ENCODE measurements at regions not wholly inside any gene's neighbourhood (a gene's known extent, or its start where the extent isn't known, plus 50 kb on each side); places are given as distances from the start of the nearest gene placed in this dataset.

GRCh38 chr14:34113991-34114390 is 163.1 kb upstream of the EGLN3 start:
- no peak for TF ChIP-seq CTCF (IDR thresholded peaks at IDR 0.05)
- no peak for TF ChIP-seq POLR2A (IDR thresholded peaks at IDR 0.05)

Data from right lobe of liver (tissue), 4 donors.